Bronchial epithelial cell (primary cell): ENCODE measurements at regions not wholly inside any gene's neighbourhood (a gene's known extent, or its start where the extent isn't known, plus 50 kb on each side); places are given as distances from the start of the nearest gene placed in this dataset.

Source experiments
- DNase-seq: peaks from one replicate; pipeline ENCODE4 v3.0.0-alpha.2; 2010; ENCODE audit warnings: low read depth
- FAIRE-seq: peaks from 2 replicates; lab custom pipeline; 2011; peaks lifted over from hg19 to GRCh38; lab: Jason Lieb, UNC
- H3K27me3 ChIP-seq: 2 replicates; pipeline ENCODE4 v1.5.1; 2011; ENCODE audit warnings: low read length; ENCODE audit not compliant: control insufficient read depth, insufficient read depth
- H3K36me3 ChIP-seq: 2 replicates; pipeline ENCODE4 v1.5.1; 2011; ENCODE audit warnings: low read length; ENCODE audit not compliant: control insufficient read depth, insufficient read depth
- H3K4me3 ChIP-seq: 2 replicates; pipeline ENCODE4 v1.5.1; 2011; ENCODE audit warnings: mild to moderate bottlenecking, low read depth, low read length, control low read depth
- CTCF ChIP-seq: IDR thresholded peaks from 2 replicates; pipeline ENCODE4 v1.5.1; 2011; ENCODE audit warnings: mild to moderate bottlenecking, moderate library complexity, low read length, control low read depth, inconsistent platforms; ENCODE audit not compliant: insufficient read depth, severe bottlenecking

DNA sequence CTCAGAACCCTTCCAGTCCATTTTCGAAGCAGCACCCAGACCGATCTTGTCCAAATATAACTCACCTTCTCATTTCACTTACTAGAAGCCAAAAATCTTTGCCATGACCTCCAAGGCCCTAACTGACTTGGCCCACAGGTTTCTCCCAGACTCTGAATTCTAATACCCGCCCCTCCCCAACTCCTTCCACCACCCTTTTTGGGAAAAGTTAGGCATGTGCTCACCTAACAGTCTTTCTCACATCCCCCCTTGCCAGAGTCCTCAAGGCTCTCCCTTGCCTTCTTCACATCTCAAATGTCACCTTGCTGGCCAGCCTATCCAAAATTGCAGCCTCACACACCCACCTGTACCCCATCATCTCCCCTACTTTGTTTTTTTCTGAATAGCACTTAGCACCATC lies 369.3 kb downstream of the NXPE2 start:
- Histone ChIP-seq H3K36me3 (no peaks in the 10 kb centered on the region), H3K4me3 (no peak overlapping the region), H3K27me3 (no peaks in the 10 kb centered on the region)
- DNase-seq = no peak
- no peak for FAIRE-seq
- no peak for TF ChIP-seq CTCF

- no peaks in the 10 kb centered on the region for H3K27me3 ChIP-seq
- FAIRE-seq = no peak
- no peak for TF ChIP-seq CTCF
- no peak overlapping the region for H3K4me3 ChIP-seq
- no peak for DNase-seq
- H3K36me3 ChIP-seq = no peaks in the 10 kb centered on the region
Observed at GRCh38 chr11:115049796-115050195, 371.5 kb downstream of the NXPE2 start.

- Histone ChIP-seq H3K4me3 (no peak overlapping the region), H3K36me3 (no peaks in the 10 kb centered on the region), H3K27me3 (no peaks in the 10 kb centered on the region)
- no peak for FAIRE-seq
- DNase-seq = no peak
- no peak for TF ChIP-seq CTCF
Observed at GRCh38 chr11:115050756-115051155, 372.4 kb downstream of the NXPE2 start.

GRCh38 chr11:115051938-115052590 lies 373.7 kb downstream of the NXPE2 start:
- DNase-seq (no peak), FAIRE-seq (peak; percentile 64)
- Histone ChIP-seq H3K4me3 (no peak overlapping the region), H3K27me3 (no peaks in the 10 kb centered on the region), H3K36me3 (no peaks in the 10 kb centered on the region)
- TF ChIP-seq CTCF = no peak

DNA sequence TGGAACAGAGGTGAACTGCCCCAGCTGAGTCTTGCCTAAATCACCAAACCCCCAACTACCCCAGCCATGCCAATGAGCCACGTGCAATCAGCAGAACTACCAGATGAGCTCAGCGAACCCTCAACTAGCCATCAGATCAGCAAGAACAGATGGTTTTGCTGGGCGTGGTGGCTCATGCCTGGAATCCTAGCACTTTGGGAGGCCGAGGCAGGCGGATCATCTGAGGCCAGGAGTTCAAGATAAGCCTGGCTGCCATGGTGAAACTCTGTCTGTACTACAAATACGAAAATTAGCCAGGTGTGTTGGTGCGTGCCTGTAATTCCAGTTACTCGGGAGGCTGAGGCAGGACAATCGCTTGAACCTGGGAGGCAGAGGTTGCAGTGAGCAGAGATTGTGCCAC lies 374.3 kb downstream of the NXPE2 start:
- H3K4me3 ChIP-seq = no peak overlapping the region
- TF ChIP-seq CTCF = no peak
- DNase-seq = no peak
- no peaks in the 10 kb centered on the region for H3K27me3 ChIP-seq
- no peak for FAIRE-seq
- H3K36me3 ChIP-seq = no peaks in the 10 kb centered on the region
